AG09319 (cell line): ENCODE measurements at regions not wholly inside any gene's neighbourhood (a gene's known extent, or its start where the extent isn't known, plus 50 kb on each side); places are given as distances from the start of the nearest gene placed in this dataset.

Experiments
- DNase-seq: peaks from one replicate; pipeline ENCODE4 v3.0.0-alpha.2; 2010; ENCODE audit warnings: low read depth; ENCODE audit errors: extremely low read depth
- CTCF ChIP-seq: IDR thresholded peaks from 2 replicates; pipeline ENCODE4 v1.5.1; 2011; ENCODE audit warnings: low read depth, mild to moderate bottlenecking, inconsistent platforms, low read length, moderate library complexity

- TF ChIP-seq CTCF: no peak
Observed at GRCh38 chr11:70610566-70611565, 212.5 kb downstream of the CTTN start.

GRCh38 chr11:70611821-70612220 lies 213.5 kb downstream of the CTTN start:
- no peak for DNase-seq

More at GRCh38 chr11:70610566-70611565, 212.5 kb downstream of the CTTN start:
- no peak for DNase-seq

GRCh38 chr11:70612459-70613141 lies 214.3 kb downstream of the CTTN start:
- no peak for DNase-seq

More at GRCh38 chr11:70611821-70612220, 213.5 kb downstream of the CTTN start:
- TF ChIP-seq CTCF: no peak

GRCh38 chr11:70614034-70614681 lies 215.8 kb downstream of the CTTN start:
- no peak for TF ChIP-seq CTCF
- DNase-seq: no peak

More at GRCh38 chr11:70612459-70613141, 214.3 kb downstream of the CTTN start:
- TF ChIP-seq CTCF: no peak

- TF ChIP-seq CTCF: no peak
- no peak for DNase-seq
Observed at GRCh38 chr11:70615036-70615875, 216.9 kb downstream of the CTTN start.

- TF ChIP-seq CTCF: no peak
- DNase-seq: no peak
Observed at GRCh38 chr11:70616317-70616716, 218.0 kb downstream of the CTTN start.
